GM13977 (cell line): ENCODE measurements at regions not wholly inside any gene's neighbourhood (a gene's known extent, or its start where the extent isn't known, plus 50 kb on each side); places are given as distances from the start of the nearest gene placed in this dataset.

Experiments used
- DNase-seq: peaks from one replicate; pipeline ENCODE4 v3.0.0; 2012; ENCODE audit warnings: low spot score
- in situ Hi-C: fragments of 300-500 bp; cut with MboI; formaldehyde crosslinking; loops from one replicate; pipeline ENCODE4 v1.12.0; 2022; ENCODE audit warnings: low sequenced_read_pairs, low pct_unique_long_range_greater_than_20kb, mixed read lengths, inconsistent platforms; ENCODE audit not compliant: unreplicated experiment
- TF ChIP-seq, protein P1 (sequence below): IDR thresholded peaks from 2 replicates; pipeline ENCODE4 v1.5.1; 2012; ENCODE audit warnings: mild to moderate bottlenecking, control low read depth; ENCODE audit not compliant: insufficient read depth; ENCODE audit errors: extremely low read depth, missing control alignments

DNA sequence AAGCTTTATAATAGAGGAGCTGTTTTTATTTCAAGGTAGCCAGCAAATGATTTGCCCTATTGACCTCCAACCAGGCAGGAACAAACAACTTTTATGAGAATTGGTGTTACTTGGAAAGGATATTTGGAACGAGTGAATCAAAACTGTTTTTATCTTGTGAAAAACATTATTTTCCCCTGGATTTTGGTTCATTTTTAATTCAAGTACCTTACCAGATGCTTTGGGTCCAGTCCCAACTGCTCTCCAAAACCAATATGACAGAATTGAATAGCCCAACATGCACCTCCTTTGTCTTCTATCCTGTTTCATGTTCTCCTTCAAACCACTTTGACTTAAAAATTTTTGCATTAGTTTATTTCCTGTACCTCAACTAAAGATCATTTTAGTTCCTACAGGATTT lies 178.6 kb upstream of the RBMS1 start:
- DNase-seq, result no peak
- in situ Hi-C loops, result no loop called here
- TF ChIP-seq, protein P1, sequence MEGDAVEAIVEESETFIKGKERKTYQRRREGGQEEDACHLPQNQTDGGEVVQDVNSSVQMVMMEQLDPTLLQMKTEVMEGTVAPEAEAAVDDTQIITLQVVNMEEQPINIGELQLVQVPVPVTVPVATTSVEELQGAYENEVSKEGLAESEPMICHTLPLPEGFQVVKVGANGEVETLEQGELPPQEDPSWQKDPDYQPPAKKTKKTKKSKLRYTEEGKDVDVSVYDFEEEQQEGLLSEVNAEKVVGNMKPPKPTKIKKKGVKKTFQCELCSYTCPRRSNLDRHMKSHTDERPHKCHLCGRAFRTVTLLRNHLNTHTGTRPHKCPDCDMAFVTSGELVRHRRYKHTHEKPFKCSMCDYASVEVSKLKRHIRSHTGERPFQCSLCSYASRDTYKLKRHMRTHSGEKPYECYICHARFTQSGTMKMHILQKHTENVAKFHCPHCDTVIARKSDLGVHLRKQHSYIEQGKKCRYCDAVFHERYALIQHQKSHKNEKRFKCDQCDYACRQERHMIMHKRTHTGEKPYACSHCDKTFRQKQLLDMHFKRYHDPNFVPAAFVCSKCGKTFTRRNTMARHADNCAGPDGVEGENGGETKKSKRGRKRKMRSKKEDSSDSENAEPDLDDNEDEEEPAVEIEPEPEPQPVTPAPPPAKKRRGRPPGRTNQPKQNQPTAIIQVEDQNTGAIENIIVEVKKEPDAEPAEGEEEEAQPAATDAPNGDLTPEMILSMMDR, result no peak

DNA sequence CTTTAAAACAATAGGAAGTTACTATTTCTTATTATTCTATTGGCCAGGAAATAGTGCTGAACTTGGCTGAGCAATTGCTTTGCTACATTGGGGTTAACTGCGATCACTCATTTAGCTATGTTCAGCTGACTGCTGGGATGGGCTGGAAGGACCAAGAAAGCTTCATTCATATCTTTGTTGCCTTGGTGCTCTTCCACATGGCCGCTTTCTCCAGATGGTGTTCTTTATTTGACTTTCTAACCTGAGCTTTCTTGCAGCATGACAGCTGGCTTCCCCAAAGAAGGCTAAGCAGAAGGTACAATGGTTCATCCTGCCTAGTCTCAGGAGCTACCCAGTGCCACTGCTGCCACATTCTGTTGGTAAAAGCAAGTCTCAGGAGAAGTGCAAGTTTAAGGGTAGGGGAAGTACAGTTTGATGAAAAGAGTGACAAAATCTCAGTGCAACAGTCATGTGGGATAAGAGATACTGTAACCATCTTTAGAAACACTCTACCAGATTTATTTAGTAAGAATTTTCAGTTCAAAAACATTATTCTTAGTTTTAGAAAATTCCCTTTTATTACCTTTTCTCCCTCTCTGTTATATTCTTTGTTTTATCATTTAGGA lies 180.6 kb upstream of the RBMS1 start:
- TF ChIP-seq, protein P1, result no peak
- in situ Hi-C loops, result no loop called here
- DNase-seq, result no peak

DNA sequence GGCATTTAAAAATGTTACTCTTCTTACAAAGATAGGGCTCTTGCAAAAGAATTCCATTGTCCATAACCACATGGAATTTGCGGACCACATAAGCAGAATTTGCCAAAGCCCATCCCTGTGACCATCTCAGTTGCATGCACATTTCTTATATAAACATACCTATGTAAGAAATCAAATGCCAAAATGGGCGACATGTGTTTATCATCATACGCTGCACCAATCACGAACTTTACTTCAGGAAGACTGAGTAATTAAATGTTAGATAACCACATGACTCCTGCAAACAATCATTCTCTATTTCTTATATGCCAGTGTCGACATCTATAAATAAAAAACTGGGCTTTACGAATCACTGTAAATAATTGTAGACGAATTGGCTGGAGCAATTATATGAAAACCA lies 186.1 kb upstream of the RBMS1 start:
- TF ChIP-seq, protein P1, result no peak
- in situ Hi-C loops, result no loop called here
- no peak for DNase-seq

DNA sequence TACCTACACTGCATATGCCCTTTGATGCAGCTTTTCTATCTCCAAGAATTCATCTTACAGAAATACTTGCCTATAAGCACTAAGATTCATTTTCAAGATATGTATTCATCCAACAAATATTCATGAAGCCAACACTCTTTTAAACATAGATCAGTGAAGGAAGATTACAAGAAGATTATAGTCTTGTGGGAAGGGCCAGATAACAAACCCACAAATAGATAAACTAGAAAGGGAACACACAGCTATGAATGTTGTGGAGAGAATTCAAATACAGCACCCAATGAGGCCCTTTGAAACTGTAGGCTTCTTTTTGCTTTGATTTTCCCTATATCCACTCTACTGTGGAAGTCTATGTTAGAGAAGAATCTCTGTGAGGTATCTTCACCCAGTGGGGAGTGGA lies 186.7 kb upstream of the RBMS1 start:
- no peak for DNase-seq
- TF ChIP-seq, protein P1, result no peak
- in situ Hi-C loops, result no loop called here

DNA sequence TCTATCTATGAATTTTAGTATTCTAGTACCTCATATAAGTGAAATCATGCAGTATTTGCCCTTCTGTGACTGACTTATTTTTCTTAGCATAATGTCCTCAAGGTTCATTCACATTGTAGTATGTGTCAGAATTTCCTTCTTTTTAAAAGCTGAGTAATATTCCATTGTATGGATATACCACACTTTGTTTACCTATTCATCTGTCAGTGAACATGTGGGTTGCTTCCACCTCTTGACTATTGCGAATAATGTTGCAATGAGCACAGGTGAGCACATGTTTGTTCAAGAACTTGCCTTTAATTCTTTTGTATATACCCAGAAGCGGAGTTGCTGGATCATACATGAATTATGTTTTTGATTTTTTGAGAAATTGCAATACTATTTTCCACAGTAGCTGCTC lies 187.4 kb upstream of the RBMS1 start:
- TF ChIP-seq, protein P1, result no peak
- DNase-seq, result no peak
- in situ Hi-C loops, result no loop called here

DNA sequence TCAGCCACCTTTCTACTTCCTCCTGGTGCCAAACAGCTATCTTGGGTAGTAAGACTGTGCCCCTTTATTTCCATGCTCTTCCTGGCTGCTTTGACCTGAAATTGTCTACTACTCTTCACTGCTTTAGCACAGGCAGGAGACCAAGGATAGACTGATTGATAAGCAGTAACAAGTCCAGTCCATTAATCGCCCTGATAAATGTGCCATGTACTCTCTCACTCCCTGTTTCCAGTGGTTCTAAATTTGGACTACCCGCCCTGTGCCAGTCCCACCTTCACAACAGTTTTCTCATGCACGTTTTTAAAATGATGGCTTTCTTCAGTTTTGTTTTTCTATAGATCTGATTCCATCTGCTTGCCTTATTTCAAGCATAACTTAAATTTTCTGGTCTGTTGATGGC lies 189.6 kb upstream of the RBMS1 start:
- DNase-seq, result no peak
- TF ChIP-seq, protein P1, result no peak
- in situ Hi-C loops, result no loop called here

DNA sequence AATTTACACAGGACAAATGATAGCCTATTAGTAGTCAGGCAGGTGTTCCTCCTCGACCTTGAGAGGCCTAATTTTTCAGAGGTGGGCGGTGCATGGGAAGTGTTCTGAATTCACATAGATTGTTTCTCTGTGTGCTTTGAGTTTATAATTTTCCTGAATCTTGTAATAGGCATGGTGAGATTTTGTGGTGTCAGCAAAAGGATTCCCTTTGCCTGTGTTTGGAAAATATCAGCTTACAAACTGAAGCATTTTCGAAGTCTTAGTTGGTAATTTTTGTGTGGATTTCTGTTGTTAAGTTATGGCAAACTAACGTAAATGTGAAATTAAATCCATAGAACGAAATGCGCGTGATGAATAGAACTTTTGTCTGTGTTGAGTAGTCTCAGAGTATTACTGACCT lies 194.0 kb upstream of the RBMS1 start:
- in situ Hi-C loops, result no loop called here
- no peak for DNase-seq
- TF ChIP-seq, protein P1, result no peak
